ENCODE measurements at regions not wholly inside any gene's neighbourhood (a gene's known extent, or its start where the extent isn't known, plus 50 kb on each side); places are given as distances from the start of the nearest gene placed in this dataset.
"Not testable (repeated sequence)": the region's sequence is repeated elsewhere in the genome, so short reads cannot be mapped to it uniquely, and the experiment has no call there.

- no peaks in the 10 kb centered on the region for H3K36me3 ChIP-seq
- H3K4me3 ChIP-seq, result no peak overlapping the region
- DNase-seq (ENCODE audit: low spot score in 2 of 2), result no peak
- TF ChIP-seq CTCF (IDR thresholded peaks at IDR 0.05) (no peak), POLR2A (IDR thresholded peaks at IDR 0.05) (no peak), EP300 (IDR thresholded peaks at IDR 0.05) (no peak)
- H3K9me3 ChIP-seq, result no peaks in the 10 kb centered on the region
- no peaks in the 10 kb centered on the region for H3K27me3 ChIP-seq
- no peaks in the 10 kb centered on the region for H3K4me1 ChIP-seq
- H3K27ac ChIP-seq, result no peak overlapping the region
- 70 to 87% methylated on average over 1 of the region's 1 CpG for WGBS, 2 donors
Observed at GRCh38 chr3:20724241-20724640, 538.2 kb upstream of the SGO1 start.

GRCh38 chr3:20716425-20716824 lies 530.4 kb upstream of the SGO1 start:
- H3K27ac ChIP-seq; DNase-seq (ENCODE audit: low spot score in 2 of 2); H3K9me3 ChIP-seq; H3K27me3 ChIP-seq; H3K4me3 ChIP-seq; H3K4me1 ChIP-seq; H3K36me3 ChIP-seq: not testable (repeated sequence)
- WGBS, 2 donors, result 96 to 98% methylated on average over 2 of the region's 2 CpGs

GRCh38 chr3:20701641-20702040 lies 515.6 kb upstream of the SGO1 start:
- no peaks in the 10 kb centered on the region for H3K27me3 ChIP-seq
- TF ChIP-seq CTCF (IDR thresholded peaks at IDR 0.05), result no peak
- H3K4me1 ChIP-seq, result no peaks in the 10 kb centered on the region
- H3K27ac ChIP-seq, result no peak overlapping the region
- H3K9me3 ChIP-seq, result no peaks in the 10 kb centered on the region
- no peak for DNase-seq (ENCODE audit: low spot score in 2 of 2)
- 22 to 32% methylated on average over 1 of the region's 1 CpG for WGBS, 2 donors
- H3K4me3 ChIP-seq, result no peak overlapping the region
- H3K36me3 ChIP-seq, result no peaks in the 10 kb centered on the region

- 39 to 58% methylated on average over 2 of the region's 2 CpGs for WGBS, 2 donors
- no peak overlapping the region for H3K4me3 ChIP-seq
- no peak for TF ChIP-seq CTCF (IDR thresholded peaks at IDR 0.05)
- no peak for TF ChIP-seq POLR2A (IDR thresholded peaks at IDR 0.05)
- no peak for TF ChIP-seq EP300 (IDR thresholded peaks at IDR 0.05)
- H3K9me3 ChIP-seq, result no peaks in the 10 kb centered on the region
- no peaks in the 10 kb centered on the region for H3K36me3 ChIP-seq
- H3K27ac ChIP-seq, result no peak overlapping the region
- no peaks in the 10 kb centered on the region for H3K27me3 ChIP-seq
- H3K4me1 ChIP-seq, result no peaks in the 10 kb centered on the region
- no peak for DNase-seq (ENCODE audit: low spot score in 2 of 2)
Observed at GRCh38 chr3:20700714-20701113, 514.7 kb upstream of the SGO1 start.

GRCh38 chr3:20698896-20699295 lies 512.9 kb upstream of the SGO1 start:
- H3K4me3 ChIP-seq, result no peak overlapping the region
- no peak for DNase-seq (ENCODE audit: low spot score in 2 of 2)
- H3K27ac ChIP-seq, result no peak overlapping the region
- H3K36me3 ChIP-seq, result no peaks in the 10 kb centered on the region
- H3K4me1 ChIP-seq, result no peaks in the 10 kb centered on the region
- WGBS, 2 donors, result 88 to 89% methylated on average over 5 of the region's 5 CpGs
- TF ChIP-seq POLR2A (IDR thresholded peaks at IDR 0.05), result no peak
- no peak for TF ChIP-seq CTCF (IDR thresholded peaks at IDR 0.05)
- TF ChIP-seq EP300 (IDR thresholded peaks at IDR 0.05), result no peak
- H3K9me3 ChIP-seq, result no peaks in the 10 kb centered on the region
- H3K27me3 ChIP-seq, result no peaks in the 10 kb centered on the region

- no peak for DNase-seq (ENCODE audit: low spot score in 2 of 2)
- Histone ChIP-seq H3K27ac (no peak overlapping the region), H3K27me3 (no peaks in the 10 kb centered on the region), H3K4me1 (no peaks in the 10 kb centered on the region), H3K4me3 (no peak overlapping the region), H3K36me3 (no peaks in the 10 kb centered on the region), H3K9me3 (no peaks in the 10 kb centered on the region)
- WGBS, 2 donors, result 62 to 68% methylated on average over 4 of the region's 4 CpGs
- TF ChIP-seq POLR2A (IDR thresholded peaks at IDR 0.05) (no peak), EP300 (IDR thresholded peaks at IDR 0.05) (no peak), CTCF (IDR thresholded peaks at IDR 0.05) (no peak)
Observed at GRCh38 chr3:20696388-20697150, 510.6 kb upstream of the SGO1 start.

Measured in tibial nerve (tissue), 4 donors.